Choroid plexus epithelial cell (primary cell): ENCODE measurements at regions not wholly inside any gene's neighbourhood (a gene's known extent, or its start where the extent isn't known, plus 50 kb on each side); places are given as distances from the start of the nearest gene placed in this dataset.

Experiments
- DNase-seq: peaks from one replicate; pipeline ENCODE4 v3.0.0-alpha.2; 2010; ENCODE audit warnings: low read depth
- H3K4me3 ChIP-seq: 2 replicates; pipeline ENCODE4 v1.5.1; 2011; ENCODE audit warnings: low read depth, mild to moderate bottlenecking, control low read depth, low read length, moderate library complexity
- TF ChIP-seq, protein P1 (sequence below): conservative IDR thresholded peaks from 2 replicates; pipeline ENCODE4 v1.5.1; 2011; ENCODE audit warnings: low read depth, mild to moderate bottlenecking, control low read depth, inconsistent platforms, low read length, moderate library complexity

DNA sequence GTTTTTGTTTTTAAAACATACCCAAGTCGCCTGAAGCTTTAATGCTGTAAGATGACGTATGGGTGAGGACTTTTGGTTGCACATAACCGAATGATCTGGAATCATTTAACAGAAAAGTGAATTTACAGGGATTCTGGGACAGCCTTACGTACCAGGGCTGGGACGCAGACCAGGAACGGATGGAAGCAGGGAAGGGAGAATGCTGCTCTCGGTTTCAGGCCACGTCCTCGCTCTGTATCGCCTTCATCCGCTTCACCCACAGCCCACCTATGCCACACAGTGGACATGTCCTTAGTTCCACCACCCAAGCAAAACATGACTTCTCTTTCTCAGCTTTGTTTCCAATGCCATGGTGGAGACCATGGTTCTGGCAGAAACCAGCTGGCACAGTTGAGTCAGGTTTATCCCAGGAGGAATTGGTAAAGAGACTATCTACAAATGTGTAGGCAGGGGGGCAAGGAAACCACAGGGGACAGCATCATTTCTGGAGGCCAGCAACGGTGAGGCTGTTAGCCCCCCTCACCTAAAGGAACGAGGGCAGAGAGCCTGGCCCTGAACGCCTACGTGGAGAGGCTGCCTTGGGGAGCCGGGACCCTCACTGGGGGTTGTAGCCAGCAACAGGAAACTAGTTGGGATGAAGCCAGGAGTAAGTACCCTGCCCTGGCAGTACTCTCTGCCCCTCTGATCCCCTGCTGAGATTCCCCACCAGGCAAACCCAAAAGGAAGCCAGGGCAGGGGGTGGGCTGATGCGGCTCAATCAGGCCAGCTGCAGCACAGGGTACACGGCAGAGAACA lies 132.5 kb downstream of the NDUFA10 start:
- no peak for DNase-seq
- TF ChIP-seq, protein P1, sequence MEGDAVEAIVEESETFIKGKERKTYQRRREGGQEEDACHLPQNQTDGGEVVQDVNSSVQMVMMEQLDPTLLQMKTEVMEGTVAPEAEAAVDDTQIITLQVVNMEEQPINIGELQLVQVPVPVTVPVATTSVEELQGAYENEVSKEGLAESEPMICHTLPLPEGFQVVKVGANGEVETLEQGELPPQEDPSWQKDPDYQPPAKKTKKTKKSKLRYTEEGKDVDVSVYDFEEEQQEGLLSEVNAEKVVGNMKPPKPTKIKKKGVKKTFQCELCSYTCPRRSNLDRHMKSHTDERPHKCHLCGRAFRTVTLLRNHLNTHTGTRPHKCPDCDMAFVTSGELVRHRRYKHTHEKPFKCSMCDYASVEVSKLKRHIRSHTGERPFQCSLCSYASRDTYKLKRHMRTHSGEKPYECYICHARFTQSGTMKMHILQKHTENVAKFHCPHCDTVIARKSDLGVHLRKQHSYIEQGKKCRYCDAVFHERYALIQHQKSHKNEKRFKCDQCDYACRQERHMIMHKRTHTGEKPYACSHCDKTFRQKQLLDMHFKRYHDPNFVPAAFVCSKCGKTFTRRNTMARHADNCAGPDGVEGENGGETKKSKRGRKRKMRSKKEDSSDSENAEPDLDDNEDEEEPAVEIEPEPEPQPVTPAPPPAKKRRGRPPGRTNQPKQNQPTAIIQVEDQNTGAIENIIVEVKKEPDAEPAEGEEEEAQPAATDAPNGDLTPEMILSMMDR, result no peak
- H3K4me3 ChIP-seq, result no peak overlapping the region

DNA sequence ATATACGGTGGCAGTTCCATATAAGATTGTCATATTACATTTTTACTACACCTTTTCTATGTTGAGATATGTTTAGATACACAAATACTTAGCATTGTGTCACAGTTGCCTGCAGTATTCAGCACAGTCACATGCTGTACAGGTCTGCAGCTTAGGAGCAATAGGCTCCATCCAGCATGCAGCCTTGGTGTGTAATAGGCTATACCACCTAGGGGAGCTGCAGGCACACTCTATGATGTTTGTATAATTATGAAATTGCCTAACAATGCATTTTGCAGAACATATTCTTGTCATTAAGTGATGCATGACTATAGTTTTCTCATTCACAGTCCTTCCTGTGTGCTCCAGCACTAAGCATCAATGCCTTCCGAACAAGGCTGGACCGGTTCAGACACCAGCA lies 133.4 kb downstream of the NDUFA10 start:
- TF ChIP-seq, protein P1, result no peak
- H3K4me3 ChIP-seq, result no peak overlapping the region
- no peak for DNase-seq

DNA sequence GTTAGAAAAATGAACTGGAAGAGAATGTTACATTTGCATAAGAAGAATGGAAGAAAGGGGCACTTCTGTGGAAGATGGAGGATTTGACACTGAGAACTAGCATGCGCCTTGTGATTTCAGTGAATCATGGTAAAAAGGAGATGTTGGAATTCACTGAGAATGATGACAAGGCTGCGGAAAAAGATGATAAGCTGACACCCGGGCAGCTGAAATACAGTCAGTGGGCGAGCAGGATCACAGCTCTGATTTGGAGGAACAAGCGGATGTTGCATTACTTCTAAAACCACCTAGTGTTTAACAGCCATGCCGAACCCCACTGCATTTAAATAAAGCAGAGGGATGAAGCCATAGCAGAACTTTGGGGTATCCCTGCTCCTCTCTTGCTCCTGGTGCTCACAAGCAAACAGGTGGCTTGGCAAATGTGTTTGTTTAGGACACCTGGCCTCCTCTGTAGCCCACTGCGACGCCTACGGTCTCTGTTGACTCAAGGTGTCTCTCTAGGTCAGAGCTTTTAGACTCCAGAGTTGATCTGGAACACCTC lies 134.9 kb downstream of the NDUFA10 start:
- H3K4me3 ChIP-seq, result no peak overlapping the region
- DNase-seq, result no peak
- TF ChIP-seq, protein P1, result no peak

DNA sequence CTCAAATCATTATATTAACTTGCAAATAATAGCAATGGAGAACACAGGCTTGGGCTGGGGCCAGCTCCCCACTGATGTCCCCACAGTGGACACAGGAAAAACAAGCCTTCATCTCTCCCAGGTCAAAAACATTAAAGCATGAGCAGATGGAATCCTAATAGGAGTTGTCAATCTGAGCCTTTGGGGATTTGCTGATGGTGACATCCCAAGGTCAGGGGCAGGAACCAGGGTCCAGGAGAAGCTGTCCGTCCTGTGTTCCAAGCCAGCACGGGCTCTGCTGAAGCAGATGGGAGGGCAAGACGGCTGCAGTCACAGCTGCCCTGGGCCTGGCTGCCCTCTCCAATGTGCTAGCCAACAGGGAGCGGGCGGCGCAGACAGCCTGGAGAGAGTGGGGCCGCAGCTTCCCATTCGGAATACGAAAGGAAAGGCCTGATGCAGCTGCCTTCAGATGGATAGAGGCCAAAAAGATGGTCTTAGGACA lies 135.5 kb downstream of the NDUFA10 start:
- TF ChIP-seq, protein P1, result no peak
- DNase-seq, result no peak
- H3K4me3 ChIP-seq, result no peak overlapping the region

DNA sequence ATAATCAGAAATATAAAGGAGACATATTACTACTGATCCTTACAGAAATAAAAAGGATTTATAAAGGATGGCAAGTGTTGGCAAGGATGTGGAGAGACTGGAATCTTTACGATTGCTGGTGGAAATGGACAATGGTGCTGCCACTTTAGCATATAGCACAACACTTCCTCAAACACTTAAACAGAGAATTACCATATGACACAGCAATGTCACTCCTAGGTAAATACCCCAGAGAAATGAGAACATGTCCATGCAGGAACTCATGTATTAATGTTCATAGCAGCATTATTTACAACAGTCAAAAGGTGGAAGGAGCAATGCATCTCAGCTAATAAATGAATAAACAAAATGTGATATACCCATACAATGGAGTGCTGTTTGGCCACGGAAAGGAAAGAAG lies 137.5 kb downstream of the NDUFA10 start:
- H3K4me3 ChIP-seq, result no peak overlapping the region
- TF ChIP-seq, protein P1, result no peak
- no peak for DNase-seq

DNA sequence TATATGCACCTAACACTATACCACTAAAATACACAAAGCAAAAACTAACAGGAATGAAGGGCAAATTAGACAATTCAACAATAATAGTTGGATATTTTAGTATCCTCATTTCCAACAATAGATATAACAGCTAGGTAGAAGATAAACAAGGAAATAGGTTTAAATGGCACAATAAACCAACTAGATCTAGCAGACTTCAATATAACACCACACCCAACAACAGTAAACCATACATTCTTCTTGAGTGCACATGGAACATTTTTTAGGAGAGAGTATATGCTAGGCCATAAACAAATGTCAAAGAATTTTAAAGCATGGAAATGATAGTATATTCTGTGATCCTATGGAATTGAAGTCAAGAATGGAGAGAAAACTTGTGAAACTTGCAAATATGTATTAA lies 138.4 kb downstream of the NDUFA10 start:
- no peak overlapping the region for H3K4me3 ChIP-seq
- TF ChIP-seq, protein P1, result no peak
- DNase-seq, result no peak

DNA sequence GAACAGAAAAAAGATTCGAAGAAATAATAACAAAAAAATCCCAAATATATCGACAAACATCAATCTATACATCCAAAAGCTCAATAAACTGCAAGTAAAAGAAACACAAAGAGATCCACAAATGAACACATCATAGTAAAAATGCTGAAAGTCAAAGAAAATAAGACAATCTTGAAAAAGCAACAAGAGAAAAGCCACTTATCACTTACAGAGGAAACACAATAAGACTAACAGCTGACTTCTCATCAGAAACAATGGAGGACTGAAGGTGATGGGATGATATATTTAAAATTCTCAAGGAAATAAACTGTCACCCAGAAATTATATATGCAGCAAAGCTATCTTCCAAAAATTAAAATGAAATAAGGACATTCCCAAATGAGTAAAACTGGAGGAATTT lies 140.3 kb downstream of the NDUFA10 start:
- peak; percentile 7 for DNase-seq
- TF ChIP-seq, protein P1, result no peak
- H3K4me3 ChIP-seq, result no peak overlapping the region
